HFF-Myc (cell line): ENCODE measurements at regions not wholly inside any gene's neighbourhood (a gene's known extent, or its start where the extent isn't known, plus 50 kb on each side); places are given as distances from the start of the nearest gene placed in this dataset.

Experiments
- DNase-seq: peaks from one replicate; pipeline ENCODE4 v3.0.0-alpha.2; 2011; ENCODE audit warnings: low read depth; ENCODE audit errors: extremely low read depth
- H3K4me3 ChIP-seq: replicated peaks from 2 replicates; pipeline ENCODE4 v1.5.1; 2011; ENCODE audit warnings: low read depth, mild to moderate bottlenecking, control low read depth, low read length
- TF ChIP-seq, protein P1 (sequence below): IDR thresholded peaks from 2 replicates; pipeline ENCODE4 v1.5.1; 2012; ENCODE audit warnings: mild to moderate bottlenecking, low read depth, low read length, control low read depth; ENCODE audit errors: missing control alignments

DNA sequence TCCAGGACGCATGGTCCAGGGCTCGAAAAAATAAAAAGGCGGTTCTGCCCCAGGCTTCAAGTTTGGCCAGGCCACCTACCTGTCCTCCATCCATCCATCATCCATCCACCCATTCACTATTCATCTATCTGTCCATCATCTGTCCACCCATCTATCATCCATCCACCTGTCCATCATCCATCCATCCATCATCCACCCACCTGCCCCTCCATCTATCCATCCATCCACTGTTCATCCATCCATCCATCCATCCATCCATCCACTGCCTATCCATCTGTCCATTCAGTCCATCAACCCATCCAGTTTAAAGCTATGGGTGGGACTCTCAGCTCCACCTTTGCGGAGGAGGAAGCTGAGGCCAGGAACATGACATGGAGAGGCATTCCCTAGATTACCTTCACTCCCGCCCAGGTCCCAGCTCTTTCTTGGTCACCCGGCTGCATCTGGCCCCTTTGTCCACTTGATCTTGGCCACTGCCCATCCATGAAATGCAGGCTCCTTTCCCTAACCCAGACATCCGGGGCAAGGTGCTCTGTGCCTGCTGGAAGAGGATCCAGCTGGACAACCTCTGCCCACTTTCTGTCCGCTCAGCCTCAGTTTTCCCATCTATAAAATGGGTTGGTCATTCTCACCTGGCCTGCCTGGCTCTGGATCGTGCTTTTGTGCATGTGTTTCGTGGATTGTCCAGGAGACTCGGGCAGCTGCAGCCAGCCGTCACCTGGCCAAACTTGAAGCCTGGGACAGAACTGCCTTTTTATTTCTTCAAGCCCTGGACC is 236.0 kb upstream of the CIBAR2 start:
- DNase-seq, result no peak
- H3K4me3 ChIP-seq, result no peak overlapping the region
- TF ChIP-seq, protein P1, sequence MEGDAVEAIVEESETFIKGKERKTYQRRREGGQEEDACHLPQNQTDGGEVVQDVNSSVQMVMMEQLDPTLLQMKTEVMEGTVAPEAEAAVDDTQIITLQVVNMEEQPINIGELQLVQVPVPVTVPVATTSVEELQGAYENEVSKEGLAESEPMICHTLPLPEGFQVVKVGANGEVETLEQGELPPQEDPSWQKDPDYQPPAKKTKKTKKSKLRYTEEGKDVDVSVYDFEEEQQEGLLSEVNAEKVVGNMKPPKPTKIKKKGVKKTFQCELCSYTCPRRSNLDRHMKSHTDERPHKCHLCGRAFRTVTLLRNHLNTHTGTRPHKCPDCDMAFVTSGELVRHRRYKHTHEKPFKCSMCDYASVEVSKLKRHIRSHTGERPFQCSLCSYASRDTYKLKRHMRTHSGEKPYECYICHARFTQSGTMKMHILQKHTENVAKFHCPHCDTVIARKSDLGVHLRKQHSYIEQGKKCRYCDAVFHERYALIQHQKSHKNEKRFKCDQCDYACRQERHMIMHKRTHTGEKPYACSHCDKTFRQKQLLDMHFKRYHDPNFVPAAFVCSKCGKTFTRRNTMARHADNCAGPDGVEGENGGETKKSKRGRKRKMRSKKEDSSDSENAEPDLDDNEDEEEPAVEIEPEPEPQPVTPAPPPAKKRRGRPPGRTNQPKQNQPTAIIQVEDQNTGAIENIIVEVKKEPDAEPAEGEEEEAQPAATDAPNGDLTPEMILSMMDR, result no peak

DNA sequence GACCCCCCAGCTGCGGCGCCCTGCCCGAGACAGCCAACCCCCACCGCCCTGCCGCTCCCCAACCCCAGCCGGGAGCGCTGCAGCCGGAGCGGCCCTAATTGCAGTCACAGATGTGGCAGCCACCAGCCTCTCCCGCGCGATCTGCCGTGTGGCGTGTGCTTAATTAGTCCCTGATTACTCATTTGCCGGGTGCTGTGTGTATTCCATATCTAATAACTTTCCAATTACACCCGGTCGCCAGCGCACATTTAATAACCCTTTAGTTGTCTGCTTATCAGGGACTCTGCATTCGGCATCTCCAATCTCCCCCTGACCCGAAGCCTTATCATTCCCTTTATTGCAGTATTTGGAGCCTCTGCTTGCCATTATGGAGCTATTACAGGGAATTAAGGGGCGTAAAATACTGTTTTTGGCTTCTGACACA is 236.7 kb upstream of the CIBAR2 start:
- H3K4me3 ChIP-seq, result no peak overlapping the region
- no peak for DNase-seq
- TF ChIP-seq, protein P1, result no peak

DNA sequence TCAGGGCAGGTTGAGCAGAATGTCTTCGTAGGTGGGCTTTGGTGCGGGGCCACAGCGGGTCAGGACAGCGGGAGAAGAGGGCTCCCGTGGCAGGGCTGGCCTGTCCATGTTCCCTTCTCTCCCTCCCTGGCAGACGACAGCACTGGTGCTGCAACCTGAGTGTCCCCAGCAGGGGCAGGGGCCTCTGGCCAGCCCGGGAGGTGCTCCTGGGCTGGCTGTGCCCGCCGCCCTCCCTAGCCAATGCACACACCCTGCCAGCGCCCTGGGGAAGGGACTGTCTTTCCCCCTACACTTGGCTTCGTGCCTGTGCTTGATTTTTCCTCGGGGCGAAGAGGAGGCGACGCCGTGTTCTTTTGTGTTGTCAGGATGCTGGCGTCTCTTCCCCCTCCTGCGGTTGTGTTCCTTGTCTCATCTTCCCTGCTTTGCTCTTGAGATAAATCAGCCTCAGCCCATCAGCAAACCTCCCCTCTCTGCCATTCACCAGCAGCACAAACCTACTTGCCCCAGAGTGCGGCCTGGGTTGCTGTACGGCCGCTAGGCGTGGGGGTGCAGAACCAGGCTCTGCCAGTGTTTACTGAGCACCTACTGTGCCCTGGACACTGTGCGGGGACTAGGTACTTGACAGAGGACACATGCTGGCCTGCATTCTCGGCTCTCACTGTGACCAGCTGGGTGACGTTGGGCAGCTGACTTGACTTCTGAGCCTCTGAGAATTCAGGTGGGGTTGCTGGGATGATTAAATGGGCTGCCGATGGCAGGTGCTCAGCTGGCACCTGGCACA is 237.3 kb upstream of the CIBAR2 start:
- TF ChIP-seq, protein P1, result no peak
- no peak overlapping the region for H3K4me3 ChIP-seq
- no peak for DNase-seq

DNA sequence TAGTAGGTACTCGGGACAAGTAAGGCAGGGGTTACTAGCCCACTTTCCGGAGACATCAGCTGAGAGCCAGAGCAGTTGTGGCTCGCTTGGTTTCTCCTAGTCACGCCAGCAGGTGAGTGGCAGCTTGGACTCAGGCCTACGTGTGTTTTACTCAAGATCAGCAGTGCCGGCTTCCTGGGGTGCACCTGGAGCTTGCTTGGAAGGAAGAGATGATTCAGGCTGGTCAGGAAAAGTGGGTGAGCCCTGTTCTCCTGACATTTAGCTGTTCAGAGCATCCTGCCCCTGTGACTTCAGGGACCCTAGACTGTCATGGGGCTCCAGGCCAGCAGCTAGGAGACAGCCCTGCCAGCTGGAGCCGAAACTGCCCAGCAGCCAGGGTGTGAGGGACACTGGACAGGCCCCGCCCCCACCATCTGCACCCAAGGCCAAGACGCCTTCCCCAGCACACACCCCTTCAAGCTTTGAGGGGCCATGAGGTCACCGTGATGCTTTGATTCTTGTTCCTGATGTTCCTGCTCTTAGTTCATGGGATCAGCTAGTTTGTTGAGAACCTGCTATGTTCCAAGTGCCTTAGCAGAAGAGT is 238.0 kb upstream of the CIBAR2 start:
- TF ChIP-seq, protein P1, result no peak
- H3K4me3 ChIP-seq, result no peak overlapping the region
- no peak for DNase-seq

DNA sequence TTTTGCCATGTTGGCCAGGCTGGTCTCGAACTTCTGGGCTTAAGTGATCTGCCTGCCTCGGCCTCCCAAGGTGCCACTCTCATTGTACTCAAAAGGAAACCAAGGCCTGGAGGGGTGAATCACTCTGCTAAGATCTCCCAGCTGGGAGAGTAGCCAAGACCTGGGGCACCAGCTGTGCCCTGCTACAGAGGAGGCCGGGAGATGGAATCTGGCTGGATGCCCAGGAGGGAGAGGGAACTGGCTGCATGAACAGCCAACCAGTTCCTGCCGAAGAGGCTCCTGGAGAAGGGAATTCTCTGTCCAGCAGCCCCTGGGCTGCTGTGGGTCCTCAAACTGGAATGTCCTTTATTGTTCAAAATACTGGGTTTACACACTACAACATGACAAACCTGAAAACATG is 238.7 kb upstream of the CIBAR2 start:
- TF ChIP-seq, protein P1, result no peak
- DNase-seq, result peak; percentile 87
- H3K4me3 ChIP-seq, result no peak overlapping the region

DNA sequence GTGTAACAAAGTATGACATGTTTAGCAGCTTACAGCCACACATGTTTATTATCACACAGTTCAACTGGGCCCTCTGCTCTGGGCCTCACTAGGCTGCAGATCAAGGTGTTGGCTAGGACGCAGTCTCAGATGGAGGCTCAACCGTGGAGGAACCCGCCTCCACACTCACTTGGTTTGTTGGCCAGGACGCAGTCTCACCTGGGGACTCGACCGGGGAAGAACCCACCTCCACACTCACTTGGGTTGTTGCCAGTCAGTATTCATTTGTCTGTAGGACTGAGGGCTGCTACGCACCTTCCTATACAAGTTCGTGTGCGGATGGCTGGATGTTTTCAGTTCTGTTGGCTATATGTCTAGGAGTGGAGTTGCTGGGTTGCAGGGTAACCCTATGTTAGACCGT is 240.7 kb upstream of the CIBAR2 start:
- no peak for DNase-seq
- H3K4me3 ChIP-seq, result no peak overlapping the region
- TF ChIP-seq, protein P1, result no peak
